Bronchial epithelial cell (primary cell): ENCODE measurements at regions not wholly inside any gene's neighbourhood (a gene's known extent, or its start where the extent isn't known, plus 50 kb on each side); places are given as distances from the start of the nearest gene placed in this dataset.
A peak's percentile ranks its signal among the peaks of the same experiment; 100 is the strongest.

Source experiments
- DNase-seq: peaks from one replicate; pipeline ENCODE4 v3.0.0-alpha.2; 2010; ENCODE audit warnings: low read depth
- FAIRE-seq: peaks from 2 replicates; lab custom pipeline; 2011; peaks lifted over from hg19 to GRCh38; lab: Jason Lieb, UNC
- H3K27me3 ChIP-seq: 2 replicates; pipeline ENCODE4 v1.5.1; 2011; ENCODE audit warnings: low read length; ENCODE audit not compliant: control insufficient read depth, insufficient read depth
- H3K36me3 ChIP-seq: 2 replicates; pipeline ENCODE4 v1.5.1; 2011; ENCODE audit warnings: low read length; ENCODE audit not compliant: control insufficient read depth, insufficient read depth
- H3K4me3 ChIP-seq: 2 replicates; pipeline ENCODE4 v1.5.1; 2011; ENCODE audit warnings: mild to moderate bottlenecking, low read depth, low read length, control low read depth
- CTCF ChIP-seq: IDR thresholded peaks from 2 replicates; pipeline ENCODE4 v1.5.1; 2011; ENCODE audit warnings: mild to moderate bottlenecking, moderate library complexity, low read length, control low read depth, inconsistent platforms; ENCODE audit not compliant: insufficient read depth, severe bottlenecking

- no peaks in the 10 kb centered on the region for H3K36me3 ChIP-seq
- no peak for DNase-seq
- no peak for TF ChIP-seq CTCF
- H3K27me3 ChIP-seq: no peaks in the 10 kb centered on the region
- no peak overlapping the region for H3K4me3 ChIP-seq
- FAIRE-seq: no peak
Measured at GRCh38 chr22:20646906-20647305, 127.0 kb upstream of the SERPIND1 start.

GRCh38 chr22:20647586-20648305, 126.2 kb upstream of the SERPIND1 start:
- Histone ChIP-seq H3K27me3 (no peaks in the 10 kb centered on the region), H3K4me3 (no peak overlapping the region), H3K36me3 (no peaks in the 10 kb centered on the region)
- DNase-seq (no peak), FAIRE-seq (no peak)
- TF ChIP-seq CTCF: no peak

DNA sequence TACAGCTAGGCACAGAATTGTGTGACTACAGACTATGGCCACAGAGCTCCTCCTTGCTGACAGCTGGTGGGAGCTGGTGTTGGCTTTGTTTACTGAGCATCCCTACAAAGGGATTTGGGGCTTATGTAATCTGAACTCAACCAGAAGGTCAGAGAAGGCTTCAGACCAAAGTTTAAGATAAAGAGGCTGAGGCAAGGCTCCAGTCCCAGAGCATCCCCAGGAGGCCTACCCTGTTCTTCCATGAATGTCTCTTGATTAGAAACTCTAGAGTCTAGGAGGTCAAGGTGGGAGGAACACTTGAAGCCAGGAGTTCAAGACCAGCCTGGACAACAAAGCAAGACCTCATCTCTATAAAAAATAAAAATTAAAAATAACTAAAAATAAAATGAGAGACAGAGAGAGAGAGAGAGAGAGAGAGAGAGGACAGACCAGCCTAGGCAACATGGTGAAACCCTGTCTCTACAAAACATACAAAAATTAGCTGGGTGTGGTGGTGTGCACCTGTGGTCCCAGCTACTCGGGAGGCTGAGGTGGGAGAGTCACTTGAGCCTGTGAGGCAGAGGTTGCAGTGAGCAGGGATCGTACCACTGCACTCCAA, 125.5 kb upstream of the SERPIND1 start:
- FAIRE-seq: no peak

DNA sequence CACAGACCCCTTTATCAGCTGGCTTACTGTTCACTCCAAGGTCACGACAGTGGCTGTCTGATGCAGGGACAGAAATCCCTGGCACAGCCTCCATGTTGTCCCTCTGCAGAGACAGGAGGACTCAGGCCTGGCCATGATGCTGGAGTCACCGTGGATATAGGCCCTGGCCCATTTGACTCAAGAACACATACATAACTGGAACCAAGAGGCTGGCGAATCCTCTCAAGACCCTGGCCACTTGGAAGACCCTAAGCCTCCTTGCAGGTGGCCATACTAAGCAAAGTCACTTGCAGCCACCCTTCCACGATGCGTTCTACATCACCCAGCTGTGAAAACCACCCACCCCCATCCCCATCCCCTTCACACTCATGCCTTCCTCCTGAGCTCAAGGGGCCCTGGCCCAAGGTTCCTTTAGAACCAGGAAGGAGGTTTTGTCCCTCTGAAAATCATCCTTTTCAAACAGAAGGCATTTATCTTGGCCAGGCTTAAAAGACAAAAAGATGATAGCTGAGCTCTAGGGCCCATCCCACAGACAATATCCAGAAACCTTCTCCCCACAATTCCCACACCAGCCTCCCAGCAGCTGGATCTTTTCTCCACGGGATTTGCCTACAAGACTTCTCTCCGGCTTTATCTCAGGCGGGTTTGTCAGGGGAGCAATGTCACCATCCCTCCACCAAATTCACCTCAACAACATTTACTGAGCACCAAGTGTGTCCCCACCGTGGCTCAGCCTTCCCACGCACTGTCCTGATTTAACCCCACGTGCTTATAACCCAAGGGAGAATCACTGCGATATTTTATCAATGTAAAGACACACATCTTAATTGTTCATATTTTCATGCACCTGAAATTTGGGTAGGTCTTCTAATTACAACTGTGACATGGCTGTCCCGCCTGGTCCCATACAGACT, 123.4 kb upstream of the SERPIND1 start:
- DNase-seq (no peak), FAIRE-seq (peak; percentile 62)
- Histone ChIP-seq H3K36me3 (no peaks in the 10 kb centered on the region), H3K27me3 (no peaks in the 10 kb centered on the region), H3K4me3 (no peak overlapping the region)
- TF ChIP-seq CTCF: no peak

More for the DNA sequence above, 125.5 kb upstream of the SERPIND1 start:
- no peak for DNase-seq
- Histone ChIP-seq H3K36me3 (no peaks in the 10 kb centered on the region), H3K4me3 (no peak overlapping the region), H3K27me3 (no peaks in the 10 kb centered on the region)
- TF ChIP-seq CTCF: no peak

DNA sequence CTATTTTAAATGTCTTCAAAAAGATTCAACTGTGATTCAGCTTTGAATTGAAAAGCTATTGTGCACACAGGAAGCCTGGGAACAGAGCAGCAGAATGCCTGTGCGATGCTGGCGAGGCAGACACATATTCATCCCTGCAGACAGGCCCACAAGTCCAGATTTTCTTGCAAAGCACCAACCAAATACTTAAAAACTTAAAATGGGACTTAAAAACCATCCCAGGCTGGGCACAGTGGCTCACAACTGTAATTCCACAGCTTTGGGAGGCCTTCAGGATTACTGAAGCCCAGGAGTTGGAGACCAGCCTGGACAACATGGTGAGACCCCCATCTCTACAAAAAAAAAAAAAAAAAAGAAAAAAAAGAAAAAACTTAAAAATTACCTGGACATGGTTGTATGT, 122.6 kb upstream of the SERPIND1 start:
- DNase-seq (no peak), FAIRE-seq (no peak)
- TF ChIP-seq CTCF: no peak

More for the DNA sequence above, 122.6 kb upstream of the SERPIND1 start:
- Histone ChIP-seq H3K27me3 (no peaks in the 10 kb centered on the region), H3K4me3 (no peak overlapping the region), H3K36me3 (no peaks in the 10 kb centered on the region)
